ENCODE measurements at regions not wholly inside any gene's neighbourhood (a gene's known extent, or its start where the extent isn't known, plus 50 kb on each side); places are given as distances from the start of the nearest gene placed in this dataset.

DNA sequence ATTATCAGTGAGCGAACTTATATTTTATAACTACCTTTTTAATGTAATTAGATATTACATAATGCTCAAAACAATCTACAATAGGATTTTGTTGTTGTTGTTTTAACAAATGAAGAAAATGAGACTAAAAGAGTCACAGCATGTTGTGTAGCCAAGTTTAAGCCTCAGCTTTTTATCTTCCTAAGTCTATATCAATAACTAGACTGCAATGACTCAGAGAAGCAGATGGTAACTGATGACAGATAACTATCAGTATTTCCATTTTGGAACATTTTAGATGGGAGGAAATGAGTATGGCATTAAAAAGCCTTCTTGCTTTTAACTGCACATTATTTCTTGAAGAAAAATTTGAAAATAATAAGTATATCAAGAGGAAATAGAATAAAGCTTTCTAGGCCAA is 825.2 kb downstream of the SLITRK1 start:
- TF ChIP-seq, protein P1, sequence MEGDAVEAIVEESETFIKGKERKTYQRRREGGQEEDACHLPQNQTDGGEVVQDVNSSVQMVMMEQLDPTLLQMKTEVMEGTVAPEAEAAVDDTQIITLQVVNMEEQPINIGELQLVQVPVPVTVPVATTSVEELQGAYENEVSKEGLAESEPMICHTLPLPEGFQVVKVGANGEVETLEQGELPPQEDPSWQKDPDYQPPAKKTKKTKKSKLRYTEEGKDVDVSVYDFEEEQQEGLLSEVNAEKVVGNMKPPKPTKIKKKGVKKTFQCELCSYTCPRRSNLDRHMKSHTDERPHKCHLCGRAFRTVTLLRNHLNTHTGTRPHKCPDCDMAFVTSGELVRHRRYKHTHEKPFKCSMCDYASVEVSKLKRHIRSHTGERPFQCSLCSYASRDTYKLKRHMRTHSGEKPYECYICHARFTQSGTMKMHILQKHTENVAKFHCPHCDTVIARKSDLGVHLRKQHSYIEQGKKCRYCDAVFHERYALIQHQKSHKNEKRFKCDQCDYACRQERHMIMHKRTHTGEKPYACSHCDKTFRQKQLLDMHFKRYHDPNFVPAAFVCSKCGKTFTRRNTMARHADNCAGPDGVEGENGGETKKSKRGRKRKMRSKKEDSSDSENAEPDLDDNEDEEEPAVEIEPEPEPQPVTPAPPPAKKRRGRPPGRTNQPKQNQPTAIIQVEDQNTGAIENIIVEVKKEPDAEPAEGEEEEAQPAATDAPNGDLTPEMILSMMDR (IDR thresholded peaks at IDR 0.05), result no peak
- TF ChIP-seq EP300 (IDR thresholded peaks at IDR 0.05) (no peak), POLR2A (IDR thresholded peaks at IDR 0.05) (no peak), POLR2AphosphoS5 (IDR thresholded peaks at IDR 0.05) (no peak)

All from gastroesophageal sphincter (tissue), 3 donors.